RWPE1 (cell line): ENCODE measurements at regions not wholly inside any gene's neighbourhood (a gene's known extent, or its start where the extent isn't known, plus 50 kb on each side); places are given as distances from the start of the nearest gene placed in this dataset.
A peak's percentile ranks its signal among the peaks of the same experiment; 100 is the strongest.
"Not testable (repeated sequence)": the region's sequence is repeated elsewhere in the genome, so short reads cannot be mapped to it uniquely, and the experiment has no call there.

ENCODE experiments used
- CTCF ChIA-PET: fragments of 350-600 bp; sonication (Branson Sonifier 250); formaldehyde crosslinking; extraction: SDS; loops from one replicate; lab custom pipeline; 2021; lab: Yijun Ruan, JAX
- POLR2A ChIA-PET: fragments of 400-600 bp; formaldehyde crosslinking; extraction: SDS; loops from one replicate; lab custom pipeline; 2020; ENCODE audit warnings: antibody characterized with exemption; ENCODE audit not compliant: low non-redundant PET; lab: Yijun Ruan, JAX
- DNase-seq: peaks from one replicate; pipeline ENCODE4 v3.0.0; 2012; ENCODE audit warnings: low spot score
- H3K27ac ChIP-seq: fragments of 450-650 bp; 2 replicates; pipeline ENCODE4 v1.5.1; 2017
- TF ChIP-seq, protein P1 (sequence below): fragments of 450-650 bp; conservative IDR thresholded peaks from 2 replicates; pipeline ENCODE4 v1.5.1; 2017; ENCODE audit warnings: low read depth, mild to moderate bottlenecking

DNA sequence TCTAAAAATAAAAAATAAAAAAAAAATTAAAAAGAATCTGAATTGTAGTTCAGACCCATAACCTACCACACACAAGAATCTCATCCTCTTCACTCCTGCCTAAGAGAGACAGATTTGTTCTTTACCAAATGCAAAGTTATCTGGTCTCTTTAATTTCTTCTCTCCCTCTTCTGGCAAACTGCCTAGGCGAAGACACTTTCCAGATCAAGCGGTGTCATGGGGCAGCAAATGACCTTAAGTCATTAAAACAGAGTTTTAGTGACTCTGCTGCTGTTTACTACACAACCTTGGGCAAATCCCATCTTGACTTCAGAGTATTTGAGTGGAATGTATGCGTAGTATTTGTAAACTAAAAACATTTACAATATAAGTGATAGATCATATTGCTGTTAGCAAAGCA, 60.9 kb upstream of the NID2 start:
- TF ChIP-seq, protein P1, sequence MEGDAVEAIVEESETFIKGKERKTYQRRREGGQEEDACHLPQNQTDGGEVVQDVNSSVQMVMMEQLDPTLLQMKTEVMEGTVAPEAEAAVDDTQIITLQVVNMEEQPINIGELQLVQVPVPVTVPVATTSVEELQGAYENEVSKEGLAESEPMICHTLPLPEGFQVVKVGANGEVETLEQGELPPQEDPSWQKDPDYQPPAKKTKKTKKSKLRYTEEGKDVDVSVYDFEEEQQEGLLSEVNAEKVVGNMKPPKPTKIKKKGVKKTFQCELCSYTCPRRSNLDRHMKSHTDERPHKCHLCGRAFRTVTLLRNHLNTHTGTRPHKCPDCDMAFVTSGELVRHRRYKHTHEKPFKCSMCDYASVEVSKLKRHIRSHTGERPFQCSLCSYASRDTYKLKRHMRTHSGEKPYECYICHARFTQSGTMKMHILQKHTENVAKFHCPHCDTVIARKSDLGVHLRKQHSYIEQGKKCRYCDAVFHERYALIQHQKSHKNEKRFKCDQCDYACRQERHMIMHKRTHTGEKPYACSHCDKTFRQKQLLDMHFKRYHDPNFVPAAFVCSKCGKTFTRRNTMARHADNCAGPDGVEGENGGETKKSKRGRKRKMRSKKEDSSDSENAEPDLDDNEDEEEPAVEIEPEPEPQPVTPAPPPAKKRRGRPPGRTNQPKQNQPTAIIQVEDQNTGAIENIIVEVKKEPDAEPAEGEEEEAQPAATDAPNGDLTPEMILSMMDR, result no peak
- H3K27ac ChIP-seq, result no peak overlapping the region
- CTCF ChIA-PET, result no interaction called here
- POLR2A ChIA-PET, result no interaction called here
- DNase-seq, result no peak

DNA sequence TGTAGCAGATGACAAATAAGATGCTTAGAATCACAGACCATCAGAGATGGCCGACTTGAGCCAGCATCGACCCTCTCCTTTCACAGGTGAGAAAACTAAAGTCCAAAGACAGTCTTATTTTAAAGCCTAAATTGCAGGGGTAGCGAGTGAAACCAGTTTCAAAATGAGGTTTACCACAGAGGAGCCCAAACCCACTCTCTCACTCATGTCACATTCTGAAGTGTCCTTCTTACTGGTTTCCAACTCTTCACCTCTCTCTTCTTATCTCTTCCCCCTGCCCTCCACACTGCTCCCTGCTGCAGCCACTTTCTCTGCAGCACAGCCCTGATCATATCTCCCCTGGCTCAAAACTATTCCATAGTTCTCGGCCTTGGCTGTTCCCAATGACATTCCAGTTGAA, 57.0 kb upstream of the NID2 start:
- TF ChIP-seq, protein P1, result no peak
- POLR2A ChIA-PET, result no interaction called here
- CTCF ChIA-PET, result interaction anchor here (0.6 kb wide), 1 partner anchor 20 kb away, joined by 3 read pairs; no protein-coding TSS in a partner anchor

DNA sequence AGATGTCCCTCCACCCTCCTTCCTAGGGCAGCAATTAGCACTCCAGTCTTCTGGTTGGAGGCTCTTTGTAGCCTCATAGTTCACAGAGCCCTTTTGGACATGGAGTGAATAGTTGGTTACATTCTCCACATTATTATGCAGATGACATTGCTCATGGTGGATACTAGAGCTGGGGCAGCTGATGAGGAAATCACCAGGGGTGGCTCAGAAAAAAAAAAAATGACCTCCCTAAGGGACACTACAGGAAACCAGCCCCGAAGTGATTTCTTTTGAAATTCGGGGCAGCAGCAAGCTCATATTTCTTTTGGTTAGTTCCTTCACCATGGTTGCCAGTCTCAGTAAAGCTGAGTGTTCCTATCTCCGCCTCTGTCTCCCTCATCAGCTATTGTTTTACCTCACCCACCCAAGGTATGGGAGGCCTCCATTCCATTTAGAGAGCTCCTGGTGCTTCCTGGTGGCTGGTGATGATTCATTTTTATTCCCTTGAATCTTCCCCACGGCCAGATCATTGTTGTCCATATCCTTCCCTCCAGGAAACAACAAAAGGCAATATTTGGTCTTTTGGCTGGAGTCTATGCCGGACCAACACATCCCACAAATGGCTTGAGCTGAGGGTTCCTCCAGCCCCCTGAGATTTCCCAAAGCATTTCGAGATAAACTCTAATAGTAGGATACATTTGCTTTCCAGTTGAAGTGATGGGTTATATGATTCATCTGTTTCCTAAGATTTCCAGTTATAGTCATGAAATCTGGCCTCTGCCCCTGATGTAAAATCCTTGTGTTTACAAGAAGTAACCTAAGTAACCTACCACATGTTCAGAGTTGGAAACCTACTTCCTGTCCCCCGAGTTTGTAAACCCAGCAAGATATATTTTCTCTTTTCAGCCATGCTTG, 56.2 kb upstream of the NID2 start:
- peak; percentile 23 for DNase-seq
- ChIA-PET CTCF (interaction anchor here (0.6 kb wide), 1 partner anchor 37 kb away, joined by 6 read pairs; no protein-coding TSS in a partner anchor), POLR2A (no interaction called here)
- TF ChIP-seq, protein P1, result no peak
- H3K27ac ChIP-seq, result no peak overlapping the region

More for the DNA sequence above, 57.0 kb upstream of the NID2 start:
- DNase-seq, result no peak
- H3K27ac ChIP-seq, result no peak overlapping the region

DNA sequence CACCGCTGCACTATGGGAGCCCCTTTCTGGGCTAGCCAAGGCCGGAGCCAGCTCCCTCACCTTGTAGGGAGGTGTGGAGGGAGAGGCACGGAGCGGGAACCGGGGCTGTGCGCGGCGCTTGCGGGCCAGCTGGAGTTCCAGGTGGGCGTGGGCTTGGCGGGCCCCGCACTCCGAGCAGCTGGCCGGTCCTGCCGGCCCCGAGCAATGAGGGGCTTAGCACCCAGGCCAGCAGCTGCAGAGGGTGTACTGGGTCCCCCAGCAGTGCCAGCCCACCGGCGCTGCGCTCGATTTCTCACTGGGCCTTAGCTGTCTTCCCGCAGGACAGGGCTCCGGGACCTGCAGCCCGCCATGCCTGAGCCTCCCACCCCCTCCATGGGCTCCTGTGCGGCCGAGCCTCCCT, 53.3 kb upstream of the NID2 start:
- POLR2A ChIA-PET, H3K27ac ChIP-seq, DNase-seq, CTCF ChIA-PET: not testable (repeated sequence)

DNA sequence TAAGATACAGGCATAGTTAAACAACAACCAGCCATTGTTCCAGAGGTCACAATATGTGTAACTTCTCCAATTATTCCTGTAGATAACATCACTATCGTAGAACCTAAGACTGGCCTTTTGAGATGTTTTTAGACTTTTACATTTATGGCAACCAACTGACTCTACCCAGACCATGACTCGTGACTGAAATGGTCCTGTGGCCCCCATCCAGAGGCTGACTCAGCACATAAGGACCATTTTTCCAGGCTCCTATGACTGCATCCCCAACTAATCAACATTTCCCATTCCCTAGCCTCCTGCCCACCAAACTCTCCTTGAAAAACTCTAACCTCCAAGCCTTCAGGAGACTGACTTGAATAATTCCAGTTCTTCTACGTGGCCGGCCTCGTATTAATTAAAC, 52.6 kb upstream of the NID2 start:
- H3K27ac ChIP-seq, result no peak overlapping the region
- no peak for DNase-seq
- ChIA-PET CTCF (no interaction called here), POLR2A (no interaction called here)
- TF ChIP-seq, protein P1, result no peak

DNA sequence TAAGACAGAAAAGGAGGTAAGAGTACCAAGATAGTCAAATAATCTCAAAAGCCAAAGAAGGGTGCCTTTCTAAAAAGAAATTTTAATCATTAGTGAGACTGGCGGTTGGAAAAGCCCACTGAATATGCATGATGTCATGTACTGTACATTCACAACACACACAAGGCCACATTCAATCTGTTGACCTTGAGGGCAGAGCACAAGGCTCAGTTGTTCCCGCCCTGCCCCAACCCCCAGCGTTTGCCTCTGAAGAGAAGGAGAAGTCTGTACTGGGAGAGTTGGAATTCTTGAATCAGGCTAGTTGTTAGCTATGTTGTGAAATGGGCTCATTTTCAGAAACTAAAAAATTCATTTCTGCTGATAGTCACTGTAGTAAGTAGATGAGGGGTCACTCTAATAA, 50.2 kb upstream of the NID2 start:
- CTCF ChIA-PET, result no interaction called here
- no peak overlapping the region for H3K27ac ChIP-seq
- POLR2A ChIA-PET, result no interaction called here
- TF ChIP-seq, protein P1, result no peak
- no peak for DNase-seq
